Panc1 (cell line): ENCODE measurements at regions not wholly inside any gene's neighbourhood (a gene's known extent, or its start where the extent isn't known, plus 50 kb on each side); places are given as distances from the start of the nearest gene placed in this dataset.

Experiments
- ATAC-seq: fragments of 200-7000 bp; cut with Tn5 transposase; 2 replicates; pipeline ENCODE4 v1.9.1; 2020; ENCODE audit warnings: mild to moderate bottlenecking, moderate library complexity
- BruUV-seq: library from RNA; stranded (reverse); fragments of 400-500 nt; replicated peaks from 2 replicates; lab custom pipeline; 2021; lab: Mats Ljungman, UMichigan
- CTCF ChIA-PET: fragments of 300-600 bp; sonication (Branson Sonifier 250); formaldehyde crosslinking; loops from one replicate; lab custom pipeline; 2022; ENCODE audit warnings: antibody characterized with exemption; lab: Charles Lee
- POLR2A ChIA-PET: fragments of 300-600 bp; sonication (Branson Sonifier 250); formaldehyde crosslinking; loops from one replicate; lab custom pipeline; 2022; ENCODE audit warnings: antibody characterized with exemption; lab: Charles Lee
- DNase-seq: peaks from one replicate; pipeline ENCODE4 v3.0.0-alpha.2; 2010; ENCODE audit warnings: low read depth, low spot score
- H3K27ac ChIP-seq: 2 replicates; pipeline ENCODE4 v1.5.1; 2011; ENCODE audit warnings: mild to moderate bottlenecking, low read length, inconsistent platforms
- H3K27me3 ChIP-seq: fragments of 200-500 bp; sonication (Bioruptor generic); 2 replicates; pipeline ENCODE4 v1.6.0; 2014; ENCODE audit warnings: low read length, inconsistent platforms; ENCODE audit not compliant: control insufficient read depth, insufficient read depth
- H3K36me3 ChIP-seq: fragments of 200-500 bp; sonication (Bioruptor generic); 2 replicates; pipeline ENCODE4 v1.5.1; 2014; ENCODE audit warnings: inconsistent platforms, mild to moderate bottlenecking, low read length, moderate library complexity; ENCODE audit not compliant: control insufficient read depth, insufficient read depth
- H3K4me1 ChIP-seq: 2 replicates; pipeline ENCODE4 v1.5.1; 2011; ENCODE audit warnings: inconsistent platforms, mild to moderate bottlenecking, low read length, moderate library complexity; ENCODE audit not compliant: control insufficient read depth, insufficient read depth
- H3K4me3 ChIP-seq, 2 experiments: 2 replicates each; pipeline ENCODE4 v1.5.1; 2011 to 2012; ENCODE audit warnings: low read depth in 2 of 2, low read length in 2 of 2, mild to moderate bottlenecking in 2 of 2, inconsistent platforms in 1 of 2, moderate library complexity in 1 of 2
- H3K9me3 ChIP-seq: fragments of 200-500 bp; sonication (Bioruptor generic); 2 replicates; pipeline ENCODE4 v1.5.1; 2014; ENCODE audit warnings: low read depth, mild to moderate bottlenecking, inconsistent platforms, low read length, moderate library complexity; ENCODE audit not compliant: control insufficient read depth, insufficient read depth
- POLR2AphosphoS5 ChIP-seq: IDR thresholded peaks from 2 replicates; pipeline ENCODE4 v1.6.1; 2012; ENCODE audit warnings: mild to moderate bottlenecking, low read depth, low read length, moderate library complexity
- SIN3A ChIP-seq: IDR thresholded peaks from 2 replicates; pipeline ENCODE4 v1.6.1; 2012; ENCODE audit warnings: low read depth, mild to moderate bottlenecking, low read length, moderate library complexity, borderline replicate concordance; ENCODE audit not compliant: insufficient read depth
- TCF7L2 ChIP-seq: IDR thresholded peaks from 2 replicates; pipeline ENCODE4 v1.6.1; 2011; ENCODE audit warnings: mild to moderate bottlenecking, low read depth, low read length, inconsistent platforms
- in situ Hi-C: cut with HindIII; loops from 2 replicates; pipeline ENCODE4 v1.10.0; 2016; ENCODE audit warnings: low sequenced_read_pairs, low pct_unique_long_range_greater_than_20kb
- intact Hi-C: fragments of 100-400 bp; cut with micrococcal nuclease; formaldehyde crosslinking; loops from one replicate; pipeline ENCODE4 v1.10.0; 2022; ENCODE audit not compliant: unreplicated experiment
- TF ChIP-seq, protein P1 (sequence below), 2 experiments: IDR thresholded peaks; 2 replicates each; pipeline ENCODE4 v1.6.1; 2011 to 2012; ENCODE audit warnings: low read depth in 2 of 2, control low read depth in 1 of 2, low read length in 1 of 2, mild to moderate bottlenecking in 1 of 2, moderate library complexity in 1 of 2; ENCODE audit not compliant: insufficient read depth in 1 of 2
- TF ChIP-seq, protein P2 (sequence below): fragments of 450-650 bp; IDR thresholded peaks from 2 replicates; pipeline ENCODE4 v1.5.1; 2017; ENCODE audit warnings: mild to moderate bottlenecking

DNA sequence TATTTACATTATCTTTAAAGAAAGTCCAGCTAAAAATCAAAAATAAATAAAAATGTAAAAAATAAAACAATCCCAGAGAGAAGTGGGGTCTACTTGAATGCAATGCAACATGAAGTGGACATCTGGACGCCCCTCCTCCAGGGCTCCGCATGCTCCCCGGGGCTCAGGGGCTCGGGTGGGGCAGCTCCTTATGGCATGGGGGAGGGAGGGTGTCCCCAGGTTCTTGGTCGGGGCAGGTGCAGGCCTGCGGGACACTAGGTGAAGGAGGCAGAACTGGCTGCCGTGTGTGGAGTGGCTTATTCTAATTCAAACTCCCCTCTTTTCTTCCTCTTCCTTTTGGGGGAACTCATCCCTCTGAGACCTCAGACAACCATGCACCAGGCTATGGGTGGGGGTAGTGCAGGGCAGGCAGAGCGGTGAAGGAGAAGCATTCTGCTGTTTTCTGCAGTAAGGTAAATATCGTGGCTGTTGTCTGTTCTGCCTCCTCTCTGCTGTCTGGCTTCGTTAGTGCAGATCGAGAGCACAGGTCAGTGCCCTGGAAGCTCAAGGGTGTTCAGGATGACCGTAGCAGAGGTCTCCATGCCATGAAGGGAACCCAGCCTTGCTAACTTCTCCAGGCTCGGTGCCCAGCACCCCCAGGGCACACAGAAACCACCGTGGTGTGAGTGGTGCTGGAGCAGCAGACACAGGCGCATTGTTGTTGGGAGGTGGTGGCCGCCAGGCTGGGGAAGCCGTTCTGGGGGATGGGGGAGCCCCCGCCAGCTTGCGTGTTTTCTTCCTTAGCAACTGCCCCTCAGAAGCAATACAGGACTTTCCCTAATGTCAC is 82.6 kb downstream of the TTLL2 start:
- H3K27ac ChIP-seq: no peak overlapping the region
- BruUV-seq: no TSS peak
- H3K4me1 ChIP-seq: no peaks in the 10 kb centered on the region
- H3K27me3 ChIP-seq: peaks cover 25% of the 10 kb centered on the region
- intact Hi-C loops: no loop called here
- no peak overlapping the region for H3K4me3 ChIP-seq
- ATAC-seq (no peak), DNase-seq (no peak)
- TF ChIP-seq POLR2AphosphoS5 (no peak), TCF7L2 (no peak), SIN3A (no peak)
- TF ChIP-seq, protein P1, sequence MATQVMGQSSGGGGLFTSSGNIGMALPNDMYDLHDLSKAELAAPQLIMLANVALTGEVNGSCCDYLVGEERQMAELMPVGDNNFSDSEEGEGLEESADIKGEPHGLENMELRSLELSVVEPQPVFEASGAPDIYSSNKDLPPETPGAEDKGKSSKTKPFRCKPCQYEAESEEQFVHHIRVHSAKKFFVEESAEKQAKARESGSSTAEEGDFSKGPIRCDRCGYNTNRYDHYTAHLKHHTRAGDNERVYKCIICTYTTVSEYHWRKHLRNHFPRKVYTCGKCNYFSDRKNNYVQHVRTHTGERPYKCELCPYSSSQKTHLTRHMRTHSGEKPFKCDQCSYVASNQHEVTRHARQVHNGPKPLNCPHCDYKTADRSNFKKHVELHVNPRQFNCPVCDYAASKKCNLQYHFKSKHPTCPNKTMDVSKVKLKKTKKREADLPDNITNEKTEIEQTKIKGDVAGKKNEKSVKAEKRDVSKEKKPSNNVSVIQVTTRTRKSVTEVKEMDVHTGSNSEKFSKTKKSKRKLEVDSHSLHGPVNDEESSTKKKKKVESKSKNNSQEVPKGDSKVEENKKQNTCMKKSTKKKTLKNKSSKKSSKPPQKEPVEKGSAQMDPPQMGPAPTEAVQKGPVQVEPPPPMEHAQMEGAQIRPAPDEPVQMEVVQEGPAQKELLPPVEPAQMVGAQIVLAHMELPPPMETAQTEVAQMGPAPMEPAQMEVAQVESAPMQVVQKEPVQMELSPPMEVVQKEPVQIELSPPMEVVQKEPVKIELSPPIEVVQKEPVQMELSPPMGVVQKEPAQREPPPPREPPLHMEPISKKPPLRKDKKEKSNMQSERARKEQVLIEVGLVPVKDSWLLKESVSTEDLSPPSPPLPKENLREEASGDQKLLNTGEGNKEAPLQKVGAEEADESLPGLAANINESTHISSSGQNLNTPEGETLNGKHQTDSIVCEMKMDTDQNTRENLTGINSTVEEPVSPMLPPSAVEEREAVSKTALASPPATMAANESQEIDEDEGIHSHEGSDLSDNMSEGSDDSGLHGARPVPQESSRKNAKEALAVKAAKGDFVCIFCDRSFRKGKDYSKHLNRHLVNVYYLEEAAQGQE (IDR thresholded peaks at IDR 0.05; ENCODE audit: insufficient read depth in 1 of 2, low read depth in 2 of 2, low read length in 1 of 2): no peak
- TF ChIP-seq, protein P2, sequence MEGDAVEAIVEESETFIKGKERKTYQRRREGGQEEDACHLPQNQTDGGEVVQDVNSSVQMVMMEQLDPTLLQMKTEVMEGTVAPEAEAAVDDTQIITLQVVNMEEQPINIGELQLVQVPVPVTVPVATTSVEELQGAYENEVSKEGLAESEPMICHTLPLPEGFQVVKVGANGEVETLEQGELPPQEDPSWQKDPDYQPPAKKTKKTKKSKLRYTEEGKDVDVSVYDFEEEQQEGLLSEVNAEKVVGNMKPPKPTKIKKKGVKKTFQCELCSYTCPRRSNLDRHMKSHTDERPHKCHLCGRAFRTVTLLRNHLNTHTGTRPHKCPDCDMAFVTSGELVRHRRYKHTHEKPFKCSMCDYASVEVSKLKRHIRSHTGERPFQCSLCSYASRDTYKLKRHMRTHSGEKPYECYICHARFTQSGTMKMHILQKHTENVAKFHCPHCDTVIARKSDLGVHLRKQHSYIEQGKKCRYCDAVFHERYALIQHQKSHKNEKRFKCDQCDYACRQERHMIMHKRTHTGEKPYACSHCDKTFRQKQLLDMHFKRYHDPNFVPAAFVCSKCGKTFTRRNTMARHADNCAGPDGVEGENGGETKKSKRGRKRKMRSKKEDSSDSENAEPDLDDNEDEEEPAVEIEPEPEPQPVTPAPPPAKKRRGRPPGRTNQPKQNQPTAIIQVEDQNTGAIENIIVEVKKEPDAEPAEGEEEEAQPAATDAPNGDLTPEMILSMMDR: no peak
- H3K36me3 ChIP-seq: peaks cover 4% of the 10 kb centered on the region; the same call in 1 of the 2 replicates
- CTCF ChIA-PET: no interaction called here
- no peaks in the 10 kb centered on the region for H3K9me3 ChIP-seq
- POLR2A ChIA-PET: no interaction called here
- in situ Hi-C loops: no loop called here

DNA sequence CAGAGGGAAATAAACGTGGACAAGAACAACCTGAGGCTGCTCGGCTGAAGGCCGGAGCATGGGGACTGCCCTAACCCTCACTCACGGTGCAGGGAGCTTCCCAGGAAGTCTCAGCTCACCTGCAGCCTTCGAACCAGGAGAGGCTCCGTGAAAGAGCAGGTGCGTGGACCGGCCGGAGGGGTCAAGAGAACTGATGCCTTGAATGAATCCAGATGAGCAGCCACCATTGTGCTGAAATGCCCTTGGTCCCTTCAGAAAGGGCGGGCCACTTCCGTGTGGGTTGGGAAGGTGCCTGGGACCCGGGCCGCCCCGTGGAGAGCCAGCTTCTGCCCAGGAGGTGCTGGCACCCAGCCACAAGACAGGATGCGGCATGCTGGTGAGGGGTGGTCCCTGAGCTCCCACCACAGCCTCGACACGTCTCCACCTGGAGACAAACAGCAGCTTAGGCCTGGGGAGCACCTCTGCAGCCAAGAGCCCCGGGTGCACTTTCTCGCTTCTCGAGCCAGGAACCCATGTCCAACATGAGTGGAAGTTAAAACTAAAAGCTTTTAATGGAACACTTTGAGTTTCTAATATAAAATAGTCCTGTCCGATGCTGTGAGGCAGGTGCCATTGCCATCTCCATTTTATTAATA is 83.5 kb downstream of the TTLL2 start:
- Histone ChIP-seq H3K27ac (no peak overlapping the region), H3K27me3 (peaks cover 22% of the 10 kb centered on the region), H3K36me3 (peaks cover 4% of the 10 kb centered on the region; the same call in 1 of the 2 replicates), H3K4me3 (no peak overlapping the region), H3K9me3 (no peaks in the 10 kb centered on the region), H3K4me1 (no peaks in the 10 kb centered on the region)
- intact Hi-C loops: no loop called here
- DNase-seq (no peak), ATAC-seq (no peak)
- BruUV-seq: no TSS peak
- in situ Hi-C loops: no loop called here
- TF ChIP-seq, protein P2: no peak
- TF ChIP-seq SIN3A (no peak), TCF7L2 (no peak), POLR2AphosphoS5 (no peak)
- TF ChIP-seq, protein P1 (IDR thresholded peaks at IDR 0.05; ENCODE audit: insufficient read depth in 1 of 2, low read depth in 2 of 2, low read length in 1 of 2): no peak
- ChIA-PET CTCF (no interaction called here), POLR2A (no interaction called here)
